IMR-90 (cell line): ENCODE measurements at regions not wholly inside any gene's neighbourhood (a gene's known extent, or its start where the extent isn't known, plus 50 kb on each side); places are given as distances from the start of the nearest gene placed in this dataset.

Experiments
- ATAC-seq: fragments of 200-7000 bp; cut with Tn5 transposase; 2 replicates; pipeline ENCODE4 v1.9.1; 2020; ENCODE audit warnings: low read depth, mild to moderate bottlenecking, moderate library complexity
- BruUV-seq: library from RNA; stranded (reverse); fragments of 400-500 nt; replicated peaks from 2 replicates; lab custom pipeline; 2021; lab: Mats Ljungman, UMichigan
- CTCF ChIA-PET: fragments of 300-600 bp; formaldehyde crosslinking; extraction: SDS; loops from one replicate; lab custom pipeline; 2021; ENCODE audit warnings: antibody characterized with exemption; lab: Yijun Ruan, JAX
- POLR2A ChIA-PET: fragments of 300-600 bp; sonication (Branson Sonifier 250); formaldehyde crosslinking; loops from one replicate; lab custom pipeline; 2022; ENCODE audit warnings: antibody characterized with exemption; ENCODE audit not compliant: unreplicated experiment; lab: Charles Lee
- DNase-seq: peaks from one replicate; pipeline ENCODE4 v3.0.0; 2013
- H2AFZ ChIP-seq: replicated peaks from 2 replicates; pipeline ENCODE3; 2013; ENCODE audit warnings: low read length, mild to moderate bottlenecking; ENCODE audit not compliant: poor library complexity
- H2AK5ac ChIP-seq: 2 replicates; pipeline ENCODE4 v1.6.1; 2013; ENCODE audit warnings: low read depth, low read length, inconsistent platforms
- H2AK9ac ChIP-seq: replicated peaks from 2 replicates; pipeline ENCODE3; 2013; ENCODE audit warnings: mild to moderate bottlenecking, low read depth, low read length, moderate library complexity; ENCODE audit not compliant: poor library complexity
- H2BK120ac ChIP-seq: 2 replicates; pipeline ENCODE4 v1.6.1; 2013; ENCODE audit warnings: low read depth, low read length, inconsistent platforms
- H2BK15ac ChIP-seq: 3 replicates; pipeline ENCODE4 v1.6.1; 2013; ENCODE audit warnings: low read depth, low read length, inconsistent platforms
- H2BK20ac ChIP-seq: 2 replicates; pipeline ENCODE4 v1.6.1; 2013; ENCODE audit warnings: low read depth, mild to moderate bottlenecking, inconsistent platforms, low read length, moderate library complexity
- H2BK5ac ChIP-seq: 2 replicates; pipeline ENCODE4 v1.6.1; 2013; ENCODE audit warnings: mild to moderate bottlenecking, low read depth, low read length, inconsistent platforms; ENCODE audit not compliant: poor library complexity, severe bottlenecking
- H3K14ac ChIP-seq: replicated peaks from 2 replicates; pipeline ENCODE4 v1.6.1; 2013; ENCODE audit warnings: low read depth, low read length, inconsistent platforms
- H3K18ac ChIP-seq: 2 replicates; pipeline ENCODE4 v1.6.1; 2013; ENCODE audit warnings: low read depth, low read length, control low read depth
- H3K23ac ChIP-seq: 2 replicates; pipeline ENCODE4 v1.6.1; 2013; ENCODE audit warnings: low read depth, low read length, inconsistent platforms
- H3K27ac ChIP-seq: 2 replicates; pipeline ENCODE4 v1.5.1; 2013; ENCODE audit warnings: mild to moderate bottlenecking, control low read depth, low read length; ENCODE audit not compliant: insufficient read depth
- H3K27me3 ChIP-seq: 2 replicates; pipeline ENCODE4 v1.6.1; 2013; ENCODE audit warnings: low read length; ENCODE audit not compliant: control insufficient read depth, insufficient read depth
- H3K36me3 ChIP-seq: 2 replicates; pipeline ENCODE4 v1.6.1; 2013; ENCODE audit warnings: low read length, mixed read lengths; ENCODE audit not compliant: control insufficient read depth, insufficient read depth
- H3K4ac ChIP-seq: 2 replicates; pipeline ENCODE4 v1.6.1; 2013; ENCODE audit warnings: low read depth, low read length, inconsistent platforms
- H3K4me1 ChIP-seq: 2 replicates; pipeline ENCODE4 v1.6.1; 2013; ENCODE audit warnings: low read length, mixed read lengths; ENCODE audit not compliant: control insufficient read depth, insufficient read depth
- H3K4me2 ChIP-seq: 2 replicates; pipeline ENCODE4 v1.6.1; 2013; ENCODE audit warnings: low read depth, mild to moderate bottlenecking, control low read depth, low read length, moderate library complexity
- H3K4me3 ChIP-seq: 2 replicates; pipeline ENCODE4 v1.5.1; 2013; ENCODE audit warnings: low read depth, mild to moderate bottlenecking, control low read depth, low read length, moderate library complexity; ENCODE audit not compliant: insufficient read depth
- H3K56ac ChIP-seq: 2 replicates; pipeline ENCODE4 v1.6.1; 2013; ENCODE audit warnings: low read length, inconsistent platforms; ENCODE audit not compliant: insufficient read depth; ENCODE audit errors: extremely low read depth
- H3K79me1 ChIP-seq, 2 experiments: 2 replicates each; pipeline ENCODE4 v1.6.1; 2013; ENCODE audit warnings: low read length in 2 of 2, inconsistent platforms in 1 of 2, low read depth in 1 of 2
- H3K9ac ChIP-seq: 2 replicates; pipeline ENCODE4 v1.6.1; 2013; ENCODE audit warnings: low read depth, low read length, control low read depth
- H3K9me1 ChIP-seq: 2 replicates; pipeline ENCODE4 v1.6.1; 2013; ENCODE audit warnings: low read length, inconsistent platforms; ENCODE audit not compliant: insufficient read depth
- H3K9me3 ChIP-seq: 2 replicates; pipeline ENCODE4 v1.6.1; 2013; ENCODE audit warnings: low read length; ENCODE audit not compliant: control insufficient read depth, insufficient read depth
- H4K20me1 ChIP-seq: 2 replicates; pipeline ENCODE4 v1.6.1; 2013; ENCODE audit warnings: low read length, inconsistent platforms; ENCODE audit not compliant: insufficient read depth
- H4K5ac ChIP-seq: 2 replicates; pipeline ENCODE4 v1.6.1; 2013; ENCODE audit warnings: mild to moderate bottlenecking, low read depth, low read length, control low read depth
- H4K8ac ChIP-seq, 2 experiments: 2 replicates each; pipeline ENCODE4 v1.6.1; 2013; ENCODE audit warnings: low read depth in 2 of 2, low read length in 2 of 2, control low read depth in 1 of 2, inconsistent platforms in 1 of 2
- H4K91ac ChIP-seq: 2 replicates; pipeline ENCODE4 v1.6.1; 2013; ENCODE audit warnings: low read depth, low read length, inconsistent platforms; ENCODE audit not compliant: insufficient read depth
- BHLHE40 ChIP-seq: fragments of 150-350 bp; IDR thresholded peaks from 2 replicates; pipeline ENCODE4 v1.6.1; 2016; ENCODE audit warnings: mild to moderate bottlenecking, low read depth, low read length
- CEBPB ChIP-seq: IDR thresholded peaks from 2 replicates; pipeline ENCODE4 v1.6.1; 2012; ENCODE audit warnings: low read depth, low read length, improper control_type of control experiment
- CHD1 ChIP-seq: IDR thresholded peaks from 2 replicates; pipeline ENCODE4 v1.6.1; 2012; ENCODE audit warnings: low read depth, low read length, improper control_type of control experiment
- FOS ChIP-seq: fragments of 150-350 bp; IDR thresholded peaks from 2 replicates; pipeline ENCODE4 v1.6.1; 2016; ENCODE audit warnings: low read depth, low read length
- MAFK ChIP-seq: IDR thresholded peaks from 2 replicates; pipeline ENCODE4 v1.6.1; 2012; ENCODE audit warnings: low read depth, low read length, improper control_type of control experiment
- MAZ ChIP-seq: IDR thresholded peaks from 2 replicates; pipeline ENCODE4 v1.6.1; 2012; ENCODE audit warnings: low read depth, mild to moderate bottlenecking, low read length, improper control_type of control experiment, moderate library complexity, borderline replicate concordance
- MXI1 ChIP-seq: IDR thresholded peaks from 2 replicates; pipeline ENCODE4 v1.6.1; 2012; ENCODE audit warnings: low read depth, mild to moderate bottlenecking, low read length, moderate library complexity, borderline replicate concordance
- NFE2L2 ChIP-seq: fragments of 150-350 bp; IDR thresholded peaks from 2 replicates; pipeline ENCODE4 v1.6.1; 2016; ENCODE audit warnings: low read depth, mild to moderate bottlenecking, low read length
- POLR2A ChIP-seq: IDR thresholded peaks from 2 replicates; pipeline ENCODE4 v1.6.1; 2012; ENCODE audit warnings: mild to moderate bottlenecking, low read depth, low read length
- RAD21 ChIP-seq: IDR thresholded peaks from 2 replicates; pipeline ENCODE4 v1.6.1; 2012; ENCODE audit warnings: low read length, improper control_type of control experiment
- RCOR1 ChIP-seq: IDR thresholded peaks from 2 replicates; pipeline ENCODE4 v1.6.1; 2012; ENCODE audit warnings: mild to moderate bottlenecking, low read length, improper control_type of control experiment; ENCODE audit not compliant: insufficient replicate concordance
- RFX5 ChIP-seq: IDR thresholded peaks from 2 replicates; pipeline ENCODE4 v1.8.0; 2012; ENCODE audit warnings: low read depth, mild to moderate bottlenecking, low read length, moderate library complexity
- SMC3 ChIP-seq: fragments of 150-350 bp; IDR thresholded peaks from 2 replicates; pipeline ENCODE4 v1.6.1; 2016; ENCODE audit warnings: low read depth, mild to moderate bottlenecking, antibody characterized with exemption, low read length, moderate library complexity
- WGBS, 2 experiments: methylation state at CpG; one replicate each; pipeline versions ENCODE4 v1.1.5 to v1.1.7; 2013; ENCODE audit warnings: missing lambda C conversion rate in 2 of 2; ENCODE audit not compliant: insufficient read length in 1 of 2; ENCODE audit errors: extremely low coverage in 2 of 2; 5-methylcytosine and 5-hydroxymethylcytosine counted together
- dilution Hi-C: fragments of 300-500 bp; cut with HindIII; formaldehyde crosslinking; loops from one replicate; pipeline ENCODE4 v1.14.3; 2018; ENCODE audit warnings: low sequenced_read_pairs; ENCODE audit not compliant: unreplicated experiment
- in situ Hi-C: fragments of 300-500 bp; cut with MboI; formaldehyde crosslinking; loops from 3 replicates; pipeline ENCODE4 v1.14.3; 2019; ENCODE audit warnings: low sequenced_read_pairs, inconsistent platforms, mixed read lengths
- intact Hi-C: fragments of 100-400 bp; cut with micrococcal nuclease; formaldehyde crosslinking; loops from 2 replicates; pipeline ENCODE4 v1.10.0; 2022
- TF ChIP-seq, protein P1 (sequence below): fragments of 150-350 bp; IDR thresholded peaks from 2 replicates; pipeline ENCODE4 v1.6.1; 2017; ENCODE audit warnings: mild to moderate bottlenecking, antibody characterized with exemption, low read length, low read depth
- TF ChIP-seq, protein P2 (sequence below): conservative IDR thresholded peaks from 2 replicates; pipeline ENCODE4 v1.5.1; 2012; ENCODE audit warnings: mild to moderate bottlenecking, low read depth, low read length, improper control_type of control experiment
- TF ChIP-seq, protein P3 (sequence below): fragments of 150-350 bp; IDR thresholded peaks from 2 replicates; pipeline ENCODE4 v1.6.1; 2016; ENCODE audit warnings: low read depth, mild to moderate bottlenecking, low read length, moderate library complexity, borderline replicate concordance

DNA sequence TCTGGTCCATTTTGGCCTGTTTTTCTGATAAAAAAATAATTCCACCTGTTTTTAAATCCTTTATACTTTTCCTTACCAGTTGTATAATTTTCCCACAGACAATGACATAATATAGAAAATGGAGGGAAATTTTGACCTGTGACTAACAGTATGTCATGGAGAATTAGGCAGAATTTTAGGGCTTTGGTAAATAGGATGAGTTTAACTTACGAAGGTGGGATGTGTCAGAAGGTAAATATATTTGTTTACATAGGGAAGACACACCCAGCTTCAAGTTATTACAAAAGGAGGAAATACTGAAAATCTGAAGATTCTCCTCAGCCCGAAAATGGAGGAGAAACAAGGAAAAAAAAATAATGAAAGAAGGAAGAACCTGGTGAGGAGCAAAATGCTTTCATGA, 64.6 kb upstream of the PPP3CA start:
- H3K36me3 ChIP-seq = no peaks in the 10 kb centered on the region
- intact Hi-C loops (no loop called here), in situ Hi-C loops (no loop called here), dilution Hi-C loops (no loop called here)
- no peak overlapping the region for H3K4me3 ChIP-seq
- no CpG with 5 or more reads among the region's 2 CpGs for WGBS, 2 experiments
- no peak overlapping the region for H2BK20ac ChIP-seq
- H2BK15ac ChIP-seq = no peak overlapping the region
- H3K4me2 ChIP-seq = no peak overlapping the region
- no peaks in the 10 kb centered on the region for H3K27me3 ChIP-seq
- no peak overlapping the region for H3K9ac ChIP-seq
- H3K14ac ChIP-seq = no peak overlapping the region
- H4K8ac ChIP-seq = no peak overlapping the region
- H3K9me1 ChIP-seq = no peaks in the 10 kb centered on the region
- H2AK9ac ChIP-seq = no peak overlapping the region
- H3K79me1 ChIP-seq = no peaks in the 10 kb centered on the region
- no peak overlapping the region for H2BK5ac ChIP-seq
- no peaks in the 10 kb centered on the region for H3K9me3 ChIP-seq
- H4K91ac ChIP-seq = no peak overlapping the region
- BruUV-seq = no TSS peak
- no peak overlapping the region for H3K56ac ChIP-seq
- H4K20me1 ChIP-seq = no peaks in the 10 kb centered on the region
- no peak overlapping the region for H3K27ac ChIP-seq
- no peak for TF ChIP-seq POLR2A
- TF ChIP-seq, protein P1, sequence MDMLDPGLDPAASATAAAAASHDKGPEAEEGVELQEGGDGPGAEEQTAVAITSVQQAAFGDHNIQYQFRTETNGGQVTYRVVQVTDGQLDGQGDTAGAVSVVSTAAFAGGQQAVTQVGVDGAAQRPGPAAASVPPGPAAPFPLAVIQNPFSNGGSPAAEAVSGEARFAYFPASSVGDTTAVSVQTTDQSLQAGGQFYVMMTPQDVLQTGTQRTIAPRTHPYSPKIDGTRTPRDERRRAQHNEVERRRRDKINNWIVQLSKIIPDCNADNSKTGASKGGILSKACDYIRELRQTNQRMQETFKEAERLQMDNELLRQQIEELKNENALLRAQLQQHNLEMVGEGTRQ = no peak
- TF ChIP-seq, protein P2, sequence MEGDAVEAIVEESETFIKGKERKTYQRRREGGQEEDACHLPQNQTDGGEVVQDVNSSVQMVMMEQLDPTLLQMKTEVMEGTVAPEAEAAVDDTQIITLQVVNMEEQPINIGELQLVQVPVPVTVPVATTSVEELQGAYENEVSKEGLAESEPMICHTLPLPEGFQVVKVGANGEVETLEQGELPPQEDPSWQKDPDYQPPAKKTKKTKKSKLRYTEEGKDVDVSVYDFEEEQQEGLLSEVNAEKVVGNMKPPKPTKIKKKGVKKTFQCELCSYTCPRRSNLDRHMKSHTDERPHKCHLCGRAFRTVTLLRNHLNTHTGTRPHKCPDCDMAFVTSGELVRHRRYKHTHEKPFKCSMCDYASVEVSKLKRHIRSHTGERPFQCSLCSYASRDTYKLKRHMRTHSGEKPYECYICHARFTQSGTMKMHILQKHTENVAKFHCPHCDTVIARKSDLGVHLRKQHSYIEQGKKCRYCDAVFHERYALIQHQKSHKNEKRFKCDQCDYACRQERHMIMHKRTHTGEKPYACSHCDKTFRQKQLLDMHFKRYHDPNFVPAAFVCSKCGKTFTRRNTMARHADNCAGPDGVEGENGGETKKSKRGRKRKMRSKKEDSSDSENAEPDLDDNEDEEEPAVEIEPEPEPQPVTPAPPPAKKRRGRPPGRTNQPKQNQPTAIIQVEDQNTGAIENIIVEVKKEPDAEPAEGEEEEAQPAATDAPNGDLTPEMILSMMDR = no peak
- no peak for TF ChIP-seq FOS
- TF ChIP-seq RAD21 = no peak
- TF ChIP-seq MAFK = no peak
- no peak for TF ChIP-seq RFX5
- no peak for TF ChIP-seq NFE2L2
- no peak for TF ChIP-seq RCOR1
- no peak for TF ChIP-seq MXI1
- no peak for TF ChIP-seq CEBPB
- TF ChIP-seq CHD1 = no peak
- TF ChIP-seq SMC3 = no peak
- TF ChIP-seq, protein P3, sequence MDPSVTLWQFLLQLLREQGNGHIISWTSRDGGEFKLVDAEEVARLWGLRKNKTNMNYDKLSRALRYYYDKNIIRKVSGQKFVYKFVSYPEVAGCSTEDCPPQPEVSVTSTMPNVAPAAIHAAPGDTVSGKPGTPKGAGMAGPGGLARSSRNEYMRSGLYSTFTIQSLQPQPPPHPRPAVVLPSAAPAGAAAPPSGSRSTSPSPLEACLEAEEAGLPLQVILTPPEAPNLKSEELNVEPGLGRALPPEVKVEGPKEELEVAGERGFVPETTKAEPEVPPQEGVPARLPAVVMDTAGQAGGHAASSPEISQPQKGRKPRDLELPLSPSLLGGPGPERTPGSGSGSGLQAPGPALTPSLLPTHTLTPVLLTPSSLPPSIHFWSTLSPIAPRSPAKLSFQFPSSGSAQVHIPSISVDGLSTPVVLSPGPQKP = no peak
- TF ChIP-seq BHLHE40 = no peak
- no peak for TF ChIP-seq MAZ
- no peak for DNase-seq
- H3K18ac ChIP-seq = no peak overlapping the region
- ChIA-PET CTCF (no interaction called here), POLR2A (no interaction called here)
- H2AK5ac ChIP-seq = no peak overlapping the region
- no peaks in the 10 kb centered on the region for H3K4me1 ChIP-seq
- H2AFZ ChIP-seq = no peak overlapping the region
- no peak overlapping the region for H3K4ac ChIP-seq
- H4K5ac ChIP-seq = no peak overlapping the region
- no peak overlapping the region for H3K23ac ChIP-seq
- H2BK120ac ChIP-seq = no peak overlapping the region
- no peak for ATAC-seq
